ENCODE measurements at regions not wholly inside any gene's neighbourhood (a gene's known extent, or its start where the extent isn't known, plus 50 kb on each side); places are given as distances from the start of the nearest gene placed in this dataset.

DNA sequence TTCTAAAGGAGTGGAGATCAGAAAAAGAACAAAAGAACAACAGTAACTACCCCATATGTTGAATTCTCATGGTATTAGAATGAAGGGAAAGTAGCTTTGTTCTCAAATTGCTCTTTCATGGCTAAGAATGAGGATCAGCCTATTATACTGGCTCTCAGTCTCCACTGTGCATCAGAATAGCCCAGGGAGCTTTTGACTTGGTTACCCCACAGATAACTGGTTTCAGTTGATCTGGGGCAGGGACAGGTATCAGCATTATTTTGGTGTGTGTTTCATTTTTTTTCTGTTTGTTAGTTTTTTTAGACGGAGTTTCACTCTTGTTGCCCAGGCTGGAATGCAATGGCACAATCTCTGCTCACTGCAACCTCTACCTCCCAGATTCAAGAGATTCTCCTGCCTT lies 311.7 kb upstream of the TLE3 start:
- TF ChIP-seq, protein P1, sequence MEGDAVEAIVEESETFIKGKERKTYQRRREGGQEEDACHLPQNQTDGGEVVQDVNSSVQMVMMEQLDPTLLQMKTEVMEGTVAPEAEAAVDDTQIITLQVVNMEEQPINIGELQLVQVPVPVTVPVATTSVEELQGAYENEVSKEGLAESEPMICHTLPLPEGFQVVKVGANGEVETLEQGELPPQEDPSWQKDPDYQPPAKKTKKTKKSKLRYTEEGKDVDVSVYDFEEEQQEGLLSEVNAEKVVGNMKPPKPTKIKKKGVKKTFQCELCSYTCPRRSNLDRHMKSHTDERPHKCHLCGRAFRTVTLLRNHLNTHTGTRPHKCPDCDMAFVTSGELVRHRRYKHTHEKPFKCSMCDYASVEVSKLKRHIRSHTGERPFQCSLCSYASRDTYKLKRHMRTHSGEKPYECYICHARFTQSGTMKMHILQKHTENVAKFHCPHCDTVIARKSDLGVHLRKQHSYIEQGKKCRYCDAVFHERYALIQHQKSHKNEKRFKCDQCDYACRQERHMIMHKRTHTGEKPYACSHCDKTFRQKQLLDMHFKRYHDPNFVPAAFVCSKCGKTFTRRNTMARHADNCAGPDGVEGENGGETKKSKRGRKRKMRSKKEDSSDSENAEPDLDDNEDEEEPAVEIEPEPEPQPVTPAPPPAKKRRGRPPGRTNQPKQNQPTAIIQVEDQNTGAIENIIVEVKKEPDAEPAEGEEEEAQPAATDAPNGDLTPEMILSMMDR (IDR thresholded peaks at IDR 0.05), result no peak
- TF ChIP-seq POLR2AphosphoS5 (IDR thresholded peaks at IDR 0.05), result no peak
